ENCODE measurements at regions not wholly inside any gene's neighbourhood (a gene's known extent, or its start where the extent isn't known, plus 50 kb on each side); places are given as distances from the start of the nearest gene placed in this dataset.

DNA sequence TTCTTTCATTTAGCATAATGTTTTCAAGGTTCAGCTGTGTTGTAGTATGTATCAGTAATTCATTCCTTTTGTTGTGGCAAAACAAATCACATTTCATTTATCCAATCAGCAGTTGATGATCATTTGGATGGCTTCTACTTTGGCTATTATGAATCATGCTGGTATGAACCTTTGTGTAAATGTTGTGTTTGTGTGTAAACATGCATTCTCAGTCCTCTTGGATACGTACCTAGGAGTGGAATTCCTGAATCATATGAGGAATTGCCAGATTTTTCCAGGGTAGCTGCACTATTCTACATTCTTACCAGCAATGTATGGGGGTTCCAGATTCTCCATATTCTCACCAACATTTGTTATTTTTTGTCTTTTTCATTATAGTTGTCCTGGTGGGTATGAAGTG, 578.5 kb upstream of the MKI67 start:
- TF ChIP-seq, protein P1, sequence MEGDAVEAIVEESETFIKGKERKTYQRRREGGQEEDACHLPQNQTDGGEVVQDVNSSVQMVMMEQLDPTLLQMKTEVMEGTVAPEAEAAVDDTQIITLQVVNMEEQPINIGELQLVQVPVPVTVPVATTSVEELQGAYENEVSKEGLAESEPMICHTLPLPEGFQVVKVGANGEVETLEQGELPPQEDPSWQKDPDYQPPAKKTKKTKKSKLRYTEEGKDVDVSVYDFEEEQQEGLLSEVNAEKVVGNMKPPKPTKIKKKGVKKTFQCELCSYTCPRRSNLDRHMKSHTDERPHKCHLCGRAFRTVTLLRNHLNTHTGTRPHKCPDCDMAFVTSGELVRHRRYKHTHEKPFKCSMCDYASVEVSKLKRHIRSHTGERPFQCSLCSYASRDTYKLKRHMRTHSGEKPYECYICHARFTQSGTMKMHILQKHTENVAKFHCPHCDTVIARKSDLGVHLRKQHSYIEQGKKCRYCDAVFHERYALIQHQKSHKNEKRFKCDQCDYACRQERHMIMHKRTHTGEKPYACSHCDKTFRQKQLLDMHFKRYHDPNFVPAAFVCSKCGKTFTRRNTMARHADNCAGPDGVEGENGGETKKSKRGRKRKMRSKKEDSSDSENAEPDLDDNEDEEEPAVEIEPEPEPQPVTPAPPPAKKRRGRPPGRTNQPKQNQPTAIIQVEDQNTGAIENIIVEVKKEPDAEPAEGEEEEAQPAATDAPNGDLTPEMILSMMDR (IDR thresholded peaks at IDR 0.05; ENCODE audit: low read depth, low read length) = no peak
- DNase-seq (ENCODE audit: extremely low read depth, low read depth) = no peak

DNA sequence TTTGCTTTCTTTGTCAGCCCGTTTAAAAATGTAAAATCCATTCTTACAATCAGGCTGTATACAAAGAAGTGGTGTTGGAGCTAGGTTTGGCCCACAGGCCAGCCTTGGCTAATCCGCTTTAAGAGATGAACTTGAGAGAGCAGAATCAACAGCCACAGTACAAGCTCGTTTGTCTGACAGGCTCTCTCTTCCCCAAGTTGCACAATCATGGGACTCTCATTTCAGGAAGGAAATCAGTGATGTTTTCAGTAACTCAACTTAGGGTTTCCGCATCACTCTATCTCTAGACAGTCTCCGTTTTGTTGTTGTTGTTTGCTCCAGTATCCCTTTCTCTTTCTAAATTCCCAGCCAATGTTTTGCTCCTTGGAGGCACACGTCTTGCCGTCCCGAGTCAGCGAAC, 582.0 kb upstream of the MKI67 start:
- no peak for DNase-seq (ENCODE audit: extremely low read depth, low read depth)

DNA sequence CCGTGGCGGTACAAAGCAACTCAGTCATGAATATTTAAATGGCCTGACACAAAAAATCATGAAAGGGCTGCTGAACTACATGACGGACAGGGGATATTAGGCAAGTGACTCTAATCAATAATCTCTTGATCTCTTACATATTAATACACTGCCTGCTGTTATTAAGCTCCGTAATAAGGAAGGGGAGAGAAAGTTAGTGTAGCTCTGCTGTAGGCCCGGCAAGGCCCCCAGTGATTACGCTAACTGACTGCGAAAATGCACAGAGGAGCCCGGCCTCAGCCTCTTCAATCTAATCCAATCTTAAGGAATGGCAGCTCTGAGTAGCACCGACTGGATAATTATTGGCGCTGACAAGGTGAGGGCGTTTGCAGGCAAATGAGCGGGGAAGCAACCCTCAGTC, 583.5 kb upstream of the MKI67 start:
- DNase-seq (ENCODE audit: extremely low read depth, low read depth) = no peak
- TF ChIP-seq, protein P1 (IDR thresholded peaks at IDR 0.05; ENCODE audit: low read depth, low read length) = no peak

More for the DNA sequence above, 582.0 kb upstream of the MKI67 start:
- TF ChIP-seq, protein P1 (IDR thresholded peaks at IDR 0.05; ENCODE audit: low read depth, low read length) = no peak

DNA sequence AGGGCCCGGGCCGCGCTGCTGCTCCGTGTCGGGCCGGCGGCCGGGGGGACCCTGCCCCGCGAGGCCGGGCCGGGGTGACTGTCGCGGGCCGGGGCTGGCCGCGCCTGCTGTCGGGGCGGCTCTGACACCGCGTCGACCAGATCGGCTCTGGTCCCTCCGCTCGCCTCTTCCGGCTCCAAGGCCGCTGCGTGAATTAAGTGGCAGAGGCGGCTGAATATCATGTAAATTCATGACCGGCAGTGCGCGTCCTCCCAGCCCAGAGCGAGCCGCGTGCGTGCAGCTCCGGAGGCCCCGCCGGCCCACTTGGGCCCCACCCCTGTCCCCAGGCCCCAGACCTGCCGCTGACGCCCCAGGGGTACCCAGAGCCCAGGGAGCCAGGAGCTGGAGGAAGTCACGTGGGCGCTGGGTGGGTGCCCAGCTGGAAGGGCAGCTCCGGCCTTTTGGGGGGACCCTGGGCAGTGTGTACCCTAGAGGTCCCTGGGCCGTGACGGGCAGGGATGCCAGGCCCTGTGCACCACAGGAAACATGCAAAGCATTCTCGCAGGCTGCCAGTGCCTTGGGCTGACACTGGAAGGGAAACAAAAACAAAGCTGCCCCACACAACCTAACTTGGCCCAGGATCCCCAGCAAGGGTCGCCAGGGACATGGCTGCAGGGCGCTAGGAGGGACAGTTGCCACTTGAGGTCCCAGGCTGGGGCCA, 584.0 kb upstream of the MKI67 start:
- TF ChIP-seq, protein P1 (IDR thresholded peaks at IDR 0.05; ENCODE audit: low read depth, low read length) = no peak

DNA sequence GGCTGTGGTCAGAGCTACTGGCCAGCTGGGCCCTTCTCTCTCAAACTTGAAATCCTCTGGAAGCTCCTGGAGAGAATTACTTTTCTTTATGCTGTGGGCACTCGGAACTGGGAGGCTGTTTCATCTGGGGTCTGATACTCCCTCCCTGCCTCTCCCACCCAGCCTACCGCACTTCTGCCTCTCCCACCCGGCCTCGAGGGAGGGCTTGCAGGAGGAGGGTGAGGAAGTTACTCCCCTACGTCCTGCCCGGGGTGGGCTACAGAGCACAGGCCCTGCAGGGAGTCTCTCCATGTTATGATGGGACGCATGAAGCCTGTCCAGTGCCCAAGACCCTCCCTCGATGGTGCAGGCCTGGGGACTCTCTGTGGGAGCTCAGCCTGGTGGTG, 584.6 kb upstream of the MKI67 start:
- no peak for DNase-seq (ENCODE audit: extremely low read depth, low read depth)
- TF ChIP-seq, protein P1 (IDR thresholded peaks at IDR 0.05; ENCODE audit: low read depth, low read length) = no peak

More for the DNA sequence above, 584.0 kb upstream of the MKI67 start:
- DNase-seq (ENCODE audit: extremely low read depth, low read depth) = no peak

DNA sequence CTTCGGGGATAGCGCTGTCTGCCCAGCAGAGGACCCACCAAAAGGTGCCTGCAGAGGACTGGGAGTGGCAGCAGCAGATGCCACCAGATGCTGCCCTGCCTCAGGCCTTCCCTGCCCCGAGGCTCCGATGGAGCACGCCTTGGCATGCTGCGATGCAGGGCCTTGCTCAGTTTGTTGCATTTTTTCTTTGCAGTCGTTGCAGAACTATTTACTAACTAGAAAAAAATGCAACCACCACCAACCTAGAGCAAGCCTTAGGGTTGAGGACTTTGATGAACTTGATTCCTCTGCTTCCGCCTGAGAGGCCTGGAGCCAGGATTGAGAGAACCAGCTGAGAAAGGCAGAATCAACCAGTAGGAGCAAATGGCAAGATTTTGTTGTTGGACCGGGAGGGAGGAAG, 585.6 kb upstream of the MKI67 start:
- DNase-seq (ENCODE audit: extremely low read depth, low read depth) = no peak
- TF ChIP-seq, protein P1 (IDR thresholded peaks at IDR 0.05; ENCODE audit: low read depth, low read length) = no peak

DNA sequence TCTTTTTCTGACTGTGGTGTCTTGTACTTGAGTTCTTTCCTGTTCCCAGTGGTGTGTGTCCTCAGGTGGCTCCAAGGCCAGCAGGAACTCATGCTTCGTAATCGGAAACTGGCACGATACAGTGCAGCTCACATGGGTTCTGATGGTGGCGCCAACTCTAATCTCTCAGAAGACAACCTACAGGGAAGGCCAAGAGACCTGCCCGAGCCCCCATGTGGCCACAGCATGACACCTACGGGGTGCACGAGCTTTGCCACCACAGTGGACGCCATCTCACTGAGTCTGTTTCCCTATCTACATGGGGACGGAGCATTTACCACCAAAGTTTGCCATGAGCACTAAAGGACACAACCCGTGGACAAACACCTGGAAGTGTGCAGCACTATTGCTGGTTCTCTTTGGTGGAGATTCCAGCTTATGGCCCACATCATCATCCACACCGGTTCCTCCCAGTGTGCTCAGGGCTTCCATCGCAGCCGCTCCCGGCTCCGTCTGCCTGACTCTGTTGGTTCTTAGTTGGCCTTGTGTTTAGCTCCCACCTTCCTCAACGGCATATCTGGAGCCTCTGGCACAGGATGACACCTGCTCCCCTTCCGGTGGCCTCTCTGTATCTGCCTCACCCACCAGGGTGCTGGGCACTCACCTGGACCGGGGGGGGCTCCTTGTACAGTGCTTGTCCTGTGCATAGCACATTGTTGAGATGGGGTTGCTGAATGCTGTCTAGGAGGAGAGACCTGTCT, 586.6 kb upstream of the MKI67 start:
- TF ChIP-seq, protein P1 (IDR thresholded peaks at IDR 0.05; ENCODE audit: low read depth, low read length) = no peak
- DNase-seq (ENCODE audit: extremely low read depth, low read depth) = no peak
